ENCODE measurements at regions not wholly inside any gene's neighbourhood (a gene's known extent, or its start where the extent isn't known, plus 50 kb on each side); places are given as distances from the start of the nearest gene placed in this dataset.

DNA sequence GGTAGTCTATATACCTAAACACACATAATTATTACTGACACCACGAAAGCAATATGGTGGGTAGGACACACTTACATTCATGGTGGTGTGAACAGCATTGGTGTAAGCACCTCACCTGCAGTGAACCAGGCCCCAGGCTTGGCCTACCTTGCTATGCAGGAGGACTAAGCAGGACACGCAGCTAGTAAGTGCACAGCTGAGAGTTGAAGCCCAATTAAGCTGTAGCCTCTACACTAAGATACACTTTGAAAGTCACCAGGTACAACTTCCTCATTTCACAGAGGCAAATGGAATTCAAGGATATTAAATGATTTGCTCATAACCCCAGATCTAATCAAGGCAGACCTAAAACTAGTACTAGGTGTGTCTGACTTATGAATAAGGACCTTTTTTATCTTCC, 145.8 kb upstream of the PAPPA start:
- no peak for DNase-seq

DNA sequence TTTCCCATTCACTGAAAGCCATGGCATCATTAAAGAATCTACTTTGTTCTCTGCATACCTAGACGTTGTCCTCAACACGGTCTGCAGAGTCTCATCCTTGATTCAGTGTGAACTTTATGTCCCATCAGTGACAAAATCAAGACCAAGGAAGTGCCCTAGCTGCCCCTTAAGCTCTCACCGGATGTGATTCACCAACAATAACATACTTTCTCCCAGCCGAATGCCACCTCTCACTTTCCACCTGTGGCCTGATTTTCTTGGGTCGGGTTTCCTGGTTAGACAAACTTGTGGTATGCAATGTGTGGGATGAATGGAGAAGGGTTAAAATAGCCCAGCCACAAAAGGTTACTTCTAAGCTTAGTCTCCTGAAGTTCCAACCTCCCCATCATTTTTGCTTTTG, 145.3 kb upstream of the PAPPA start:
- no peak for DNase-seq

- DNase-seq = no peak
Measured at GRCh38 chr9:116009420-116009819, 144.2 kb upstream of the PAPPA start.

GRCh38 chr9:116015855-116016254, 137.7 kb upstream of the PAPPA start:
- no peak for DNase-seq

DNA sequence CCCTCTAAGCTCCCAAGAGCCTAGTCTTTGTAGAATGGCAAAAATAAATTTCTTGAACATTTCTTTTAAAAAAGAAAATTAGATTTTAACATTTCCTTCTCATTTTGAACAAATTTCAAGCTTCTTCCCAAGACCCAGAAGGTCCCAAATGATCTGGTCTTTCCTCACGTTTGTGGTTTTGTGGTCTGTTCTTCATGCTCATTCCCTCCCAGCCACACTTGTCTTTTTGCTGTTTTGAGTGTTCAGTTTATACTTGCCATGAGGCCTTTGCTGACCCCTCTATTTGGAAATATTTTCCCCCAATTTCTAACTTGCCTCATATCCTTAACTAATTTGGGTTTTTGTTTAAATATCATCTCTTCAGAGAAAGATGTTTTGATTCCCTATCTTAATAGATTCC, 133.4 kb upstream of the PAPPA start:
- DNase-seq = no peak

GRCh38 chr9:116020801-116021200, 132.8 kb upstream of the PAPPA start:
- no peak for DNase-seq

GRCh38 chr9:116027096-116027495, 126.5 kb upstream of the PAPPA start:
- DNase-seq = no peak

DNA sequence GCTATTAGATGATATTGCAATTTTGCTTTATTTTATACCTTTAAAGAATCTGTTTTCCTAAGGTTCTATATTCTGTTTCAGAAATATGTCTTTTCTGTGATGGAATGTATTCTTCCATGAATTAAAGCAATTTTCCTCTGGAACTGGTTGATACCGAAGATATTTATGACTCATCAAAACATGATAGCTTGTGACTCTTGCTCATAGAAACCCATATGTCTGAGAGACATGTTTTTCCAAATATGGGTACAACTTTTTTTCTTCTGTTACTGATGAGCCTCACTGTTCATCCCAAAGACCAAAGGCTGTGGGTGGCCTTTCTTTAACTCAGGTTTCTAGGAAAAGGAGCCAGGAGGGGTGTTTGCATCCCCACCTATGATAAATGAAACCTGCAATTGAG, 126.1 kb upstream of the PAPPA start:
- DNase-seq = no peak

DNA sequence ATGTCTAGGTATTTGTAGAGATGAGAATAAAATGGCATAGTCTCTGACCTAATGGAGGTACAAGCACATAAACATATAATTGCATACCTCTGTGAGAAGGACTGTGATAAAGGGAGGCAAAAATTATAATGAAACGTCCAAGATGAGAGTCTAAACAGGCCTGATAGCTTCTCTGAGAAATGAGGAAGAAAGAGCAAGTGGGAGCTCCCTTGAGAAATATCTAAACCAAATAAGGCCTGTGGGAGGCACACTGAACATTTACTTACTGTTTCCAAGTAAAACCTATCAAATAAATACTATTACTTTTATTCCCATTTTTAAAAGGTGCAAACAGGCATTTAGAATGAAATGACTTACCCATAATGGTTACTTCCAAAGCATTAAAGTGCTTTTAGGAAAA, 125.6 kb upstream of the PAPPA start:
- no peak for DNase-seq

GRCh38 chr9:116030517-116030916, 123.1 kb upstream of the PAPPA start:
- no peak for DNase-seq

DNA sequence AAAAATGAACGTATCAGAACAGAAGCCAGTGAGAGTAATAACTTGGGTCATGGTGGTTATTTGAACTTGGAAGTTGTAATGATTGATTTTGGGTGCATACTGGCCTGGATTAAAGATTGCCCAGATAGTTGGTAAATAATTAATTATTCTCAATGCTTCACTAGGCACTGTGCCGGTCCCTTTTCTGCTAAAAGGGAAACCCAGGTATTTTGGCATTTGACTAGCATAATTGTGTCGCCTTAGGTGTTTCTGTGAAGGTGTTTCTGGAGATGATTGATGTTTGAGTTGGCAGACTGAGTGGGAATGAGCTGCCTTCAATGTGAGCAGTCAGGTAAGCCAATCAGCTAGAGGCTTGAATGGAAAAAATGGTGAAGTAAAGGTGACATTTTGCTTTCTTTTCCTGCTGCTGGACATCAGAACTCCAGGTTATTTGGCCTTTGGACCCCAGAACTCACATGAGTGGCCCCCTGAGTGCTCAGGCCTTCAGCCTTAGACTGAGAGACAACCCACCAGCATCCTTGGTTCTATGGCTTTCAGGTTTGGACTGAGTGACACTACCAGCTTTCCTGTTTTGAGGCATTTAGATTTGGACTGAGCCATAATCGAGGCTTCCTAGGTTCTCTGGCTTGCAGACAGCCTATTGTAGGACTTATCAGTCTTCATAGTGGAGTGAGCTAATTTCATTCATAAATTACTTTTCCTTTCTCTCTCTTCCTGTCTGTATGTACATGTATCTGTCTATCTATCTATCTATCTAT, 120.7 kb upstream of the PAPPA start:
- no peak for DNase-seq

DNA sequence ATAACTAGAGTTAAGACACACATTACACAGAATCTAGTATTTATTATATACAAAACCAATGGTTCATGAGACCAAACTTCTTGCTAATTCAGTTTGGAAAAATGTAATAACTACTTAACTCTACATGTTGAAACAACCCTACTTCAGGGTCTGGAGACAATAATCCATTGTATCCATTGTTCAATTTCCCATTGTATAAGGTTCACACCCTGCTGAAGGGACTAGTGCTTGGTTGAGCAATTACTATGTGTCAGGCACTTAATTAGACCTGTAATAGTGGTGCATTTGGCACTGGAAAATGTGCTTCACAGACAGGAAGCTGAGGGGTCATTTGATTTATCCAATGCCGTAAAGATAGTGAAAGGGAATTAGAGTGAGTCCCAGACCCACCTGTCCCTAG, 114.3 kb upstream of the PAPPA start:
- no peak for DNase-seq

DNA sequence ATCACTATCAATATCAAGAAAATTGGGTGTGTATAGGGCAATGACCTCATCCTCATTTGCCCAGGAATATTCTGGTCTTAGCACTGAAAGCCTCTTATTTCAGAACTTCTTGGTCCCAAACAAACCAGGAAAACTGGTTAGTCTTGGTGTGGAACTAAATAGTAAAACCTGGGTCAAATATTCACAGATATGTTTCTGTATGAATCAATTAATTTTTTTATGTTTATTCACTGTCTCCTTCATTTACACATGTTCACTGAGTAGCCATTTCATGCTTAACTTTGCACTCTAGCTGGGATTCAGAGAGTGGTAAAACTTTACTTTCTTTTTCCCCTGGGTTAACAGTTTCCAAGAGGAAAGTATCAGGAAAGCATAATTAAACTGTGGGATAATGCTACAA, 113.7 kb upstream of the PAPPA start:
- no peak for DNase-seq

- no peak for DNase-seq
Measured at GRCh38 chr9:116042321-116042720, 111.3 kb upstream of the PAPPA start.

GRCh38 chr9:116045083-116045482, 108.5 kb upstream of the PAPPA start:
- no peak for DNase-seq

- no peak for DNase-seq
Measured at GRCh38 chr9:116048081-116048480, 105.5 kb upstream of the PAPPA start.

DNA sequence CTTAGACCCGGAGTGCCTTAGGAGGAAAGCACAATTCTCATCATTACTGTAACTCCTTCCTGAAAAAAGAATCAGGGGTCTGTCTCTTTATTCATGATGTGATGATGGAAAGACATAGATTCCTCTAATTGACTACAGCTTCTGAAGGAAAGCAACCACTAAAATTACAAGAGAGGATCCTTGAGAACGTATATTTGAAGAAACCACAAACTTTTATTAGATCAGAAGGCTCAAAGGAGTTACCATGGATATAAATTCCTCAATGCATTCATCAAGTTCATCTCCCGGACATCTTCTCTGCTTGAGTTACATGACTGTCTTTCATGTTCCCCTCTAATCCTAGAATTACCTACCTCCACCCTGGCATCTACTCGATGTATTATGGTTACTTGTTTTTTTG, 104.1 kb upstream of the PAPPA start:
- DNase-seq = no peak

DNA sequence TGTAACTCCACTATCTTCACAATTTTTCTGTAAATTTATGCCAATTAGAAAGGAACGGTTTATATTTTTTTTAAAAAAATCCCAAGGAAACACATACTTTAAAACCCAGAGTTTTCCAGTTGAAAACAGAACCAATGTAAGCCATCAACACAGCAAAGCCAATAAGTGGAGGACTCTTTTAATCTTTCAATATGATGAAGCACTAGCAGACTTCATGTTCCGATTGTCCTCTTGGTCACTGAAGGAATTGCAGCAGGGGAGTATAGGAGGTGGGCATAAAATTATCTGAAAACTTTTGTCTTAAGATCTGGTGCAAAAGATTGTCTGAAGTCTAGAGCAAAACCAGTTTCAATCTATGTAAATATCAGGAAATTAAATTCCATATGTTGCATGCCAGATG, 102.1 kb upstream of the PAPPA start:
- DNase-seq = no peak

DNA sequence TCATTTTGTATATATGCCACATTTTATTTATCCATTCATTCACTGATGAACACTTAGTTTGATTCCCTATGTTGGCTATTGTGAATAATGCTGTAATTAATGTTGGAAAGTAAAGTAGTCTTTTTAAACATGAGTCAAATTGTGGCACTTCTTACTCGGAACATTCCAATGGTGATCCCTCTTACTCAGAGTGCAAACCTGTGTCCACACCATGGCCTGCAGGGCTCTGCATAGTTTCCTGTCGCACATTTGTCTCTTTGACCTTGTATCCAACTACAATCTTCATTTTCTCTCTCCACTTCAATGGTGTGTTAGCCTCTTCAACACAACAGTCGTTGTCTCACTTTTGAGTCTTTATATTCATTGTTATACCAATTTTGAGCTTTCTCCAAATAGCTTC, 98.1 kb upstream of the PAPPA start:
- no peak for DNase-seq

GRCh38 chr9:116057371-116057770, 96.2 kb upstream of the PAPPA start:
- no peak for DNase-seq

- no peak for DNase-seq
Measured at GRCh38 chr9:116058421-116058820, 95.2 kb upstream of the PAPPA start.

DNA sequence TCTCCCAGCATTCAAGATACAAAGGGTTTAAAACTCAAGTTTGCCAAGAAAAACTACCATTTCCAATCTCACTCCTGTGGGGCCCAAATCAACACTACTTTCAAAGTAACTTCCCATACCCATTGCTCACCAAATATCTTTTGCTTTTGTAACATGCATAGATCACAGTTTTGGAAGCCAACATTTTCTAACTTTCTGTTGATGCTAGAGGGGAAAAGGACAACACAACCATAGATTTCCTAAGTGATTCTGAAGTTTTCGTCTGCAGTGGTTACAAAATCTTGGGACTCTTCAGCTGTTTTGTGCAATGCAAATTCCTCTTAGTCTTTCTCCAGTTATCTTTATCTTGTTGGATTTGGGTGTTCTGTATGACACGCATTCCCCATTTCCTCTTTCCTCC, 94.1 kb upstream of the PAPPA start:
- no peak for DNase-seq

DNA sequence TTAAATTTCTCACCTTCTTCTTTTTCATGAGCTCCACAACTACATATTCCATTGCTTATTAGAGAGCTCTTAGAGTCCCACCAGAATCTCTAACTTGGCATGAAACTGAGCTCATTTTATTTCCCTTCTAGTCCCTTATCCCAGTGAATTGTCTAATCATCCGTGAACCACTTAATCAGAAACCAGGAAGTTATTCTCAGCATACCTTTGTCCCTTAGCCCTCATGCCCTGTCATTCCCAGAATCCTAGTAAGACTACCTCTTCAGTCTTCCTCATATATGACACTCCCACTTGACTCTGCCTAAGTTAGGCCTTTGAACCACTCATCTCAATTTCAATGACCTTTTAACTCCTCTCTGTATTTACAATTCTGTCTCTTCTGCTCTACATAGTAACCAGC, 93.0 kb upstream of the PAPPA start:
- no peak for DNase-seq

GRCh38 chr9:116061546-116062205, 91.9 kb upstream of the PAPPA start:
- no peak for DNase-seq

- no peak for DNase-seq
Measured at GRCh38 chr9:116062206-116062550, 91.4 kb upstream of the PAPPA start.
